ENCODE measurements at regions not wholly inside any gene's neighbourhood (a gene's known extent, or its start where the extent isn't known, plus 50 kb on each side); places are given as distances from the start of the nearest gene placed in this dataset.

DNA sequence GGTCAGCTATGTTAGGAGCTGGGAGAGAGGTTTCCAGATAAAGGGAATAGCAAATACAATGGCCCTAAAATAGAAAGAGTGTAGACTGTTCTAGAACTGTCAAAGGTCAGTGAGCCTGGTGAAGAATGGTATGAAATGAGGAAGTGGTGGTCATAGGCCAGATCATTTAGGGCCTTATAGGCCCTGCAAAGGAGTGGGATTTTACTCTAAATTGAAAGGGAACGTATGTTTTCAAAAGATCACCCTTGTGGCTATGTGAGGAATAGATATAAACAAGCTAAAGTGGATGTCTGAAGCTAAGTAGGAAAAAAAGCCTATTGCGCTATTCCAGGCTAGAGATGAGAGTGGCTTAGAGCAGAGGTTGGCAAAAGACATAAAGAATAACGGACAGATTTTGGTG lies 70.7 kb upstream of the TDRD3 start:
- Mint-ChIP-seq H3K27me3 (peaks cover under 1% of the 10 kb centered on the region), H3K36me3 (no peaks in the 10 kb centered on the region), H3K27ac (no peak overlapping the region), H3K4me3 (no peak overlapping the region), H3K4me1 (peaks cover 0 to 3% (median 1%) of the 10 kb centered on the region in 3 donors), H3K9me3 (peaks cover 0 to 2% (median 0%) of the 10 kb centered on the region in 3 donors)

DNA sequence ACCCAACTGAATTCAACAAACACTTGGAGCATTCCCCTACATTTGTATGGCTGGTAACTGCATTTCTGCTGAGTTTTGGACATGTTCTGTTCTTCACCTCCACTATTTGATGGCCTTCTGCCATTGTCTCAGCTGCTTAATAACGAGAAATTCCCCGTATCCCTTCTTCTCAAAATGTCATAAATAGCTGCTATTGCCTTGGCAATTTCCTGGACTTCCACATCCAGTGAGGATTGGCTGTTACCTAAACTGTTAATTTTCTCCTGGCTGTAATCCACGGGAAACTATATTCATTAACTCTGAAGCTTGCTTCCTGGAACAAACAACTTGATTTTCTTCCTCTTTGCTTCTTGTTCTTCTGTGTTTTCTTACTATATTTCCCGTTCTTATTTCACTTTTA lies 69.5 kb upstream of the TDRD3 start:
- Mint-ChIP-seq H3K36me3 (no peaks in the 10 kb centered on the region), H3K27ac (no peak overlapping the region), H3K4me1 (peaks cover 0 to 3% (median 1%) of the 10 kb centered on the region in 3 donors), H3K9me3 (no peaks in the 10 kb centered on the region), H3K4me3 (no peak overlapping the region), H3K27me3 (peaks cover 2% of the 10 kb centered on the region)

DNA sequence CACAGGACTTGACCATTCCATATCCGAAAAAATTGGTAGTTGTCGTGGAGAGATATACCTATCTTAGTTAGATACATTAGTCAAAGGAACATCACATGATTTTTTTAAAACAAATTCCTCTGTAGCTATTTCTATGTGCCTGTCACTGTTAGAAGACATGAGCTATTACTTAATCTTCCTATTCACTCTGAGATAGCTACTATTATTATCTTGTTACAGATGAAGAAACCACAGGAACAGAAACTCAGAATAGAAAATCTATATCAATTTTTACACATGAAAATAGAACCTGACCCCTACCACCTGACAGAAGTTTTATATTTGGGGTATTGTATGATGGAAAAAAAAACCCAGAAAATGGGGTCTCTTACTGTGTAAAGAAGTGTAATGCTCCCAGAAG lies 68.9 kb upstream of the TDRD3 start:
- Mint-ChIP-seq H3K36me3 (peaks cover under 1% of the 10 kb centered on the region), H3K27ac (no peak overlapping the region), H3K4me1 (peaks cover 0 to 3% (median 1%) of the 10 kb centered on the region in 3 donors), H3K9me3 (peaks cover 0 to under 1% (median 0%) of the 10 kb centered on the region in 3 donors), H3K27me3 (peaks cover 2% of the 10 kb centered on the region), H3K4me3 (no peak overlapping the region)

DNA sequence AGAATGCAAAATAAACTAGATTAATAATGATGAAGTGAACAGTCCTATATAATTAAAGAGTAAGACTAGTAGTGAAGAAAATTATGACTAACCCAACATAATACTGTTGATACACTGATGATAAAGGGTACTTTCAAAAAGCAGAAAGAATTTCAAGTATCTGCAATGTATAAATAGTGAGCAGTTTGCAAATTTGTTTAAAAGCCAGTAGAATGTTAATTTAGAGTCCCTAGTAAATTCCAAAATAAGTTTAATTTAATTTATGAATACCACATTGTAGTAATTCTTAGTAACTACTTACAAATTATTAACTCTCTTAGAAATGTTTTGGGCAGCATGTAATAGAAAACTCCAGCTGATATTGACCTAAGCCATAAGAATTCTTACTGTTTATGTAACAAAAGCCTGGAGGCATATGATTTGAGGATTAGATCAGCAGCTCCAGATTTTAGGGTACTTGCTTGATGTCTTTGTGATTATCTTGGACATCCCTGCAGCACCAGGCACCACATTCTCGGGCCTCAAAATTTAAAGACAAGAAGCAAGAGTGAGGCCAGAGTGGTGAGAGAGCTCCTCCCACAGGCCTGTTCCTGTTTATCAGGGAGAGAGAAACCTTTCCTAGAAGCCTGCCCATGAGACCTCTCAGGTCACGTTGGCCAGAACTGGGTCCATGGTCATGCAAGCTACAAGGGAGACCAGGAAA lies 67.6 kb upstream of the TDRD3 start:
- H3K9me3 Mint-ChIP-seq = peaks cover 0 to 3% (median 0%) of the 10 kb centered on the region in 3 donors
- H3K36me3 Mint-ChIP-seq = peaks cover 3% of the 10 kb centered on the region
- H3K27me3 Mint-ChIP-seq = peaks cover 2% of the 10 kb centered on the region
- no peak overlapping the region for H3K27ac Mint-ChIP-seq
- no peak overlapping the region for H3K4me3 Mint-ChIP-seq
- peaks cover 0 to 3% (median 1%) of the 10 kb centered on the region in 3 donors for H3K4me1 Mint-ChIP-seq

DNA sequence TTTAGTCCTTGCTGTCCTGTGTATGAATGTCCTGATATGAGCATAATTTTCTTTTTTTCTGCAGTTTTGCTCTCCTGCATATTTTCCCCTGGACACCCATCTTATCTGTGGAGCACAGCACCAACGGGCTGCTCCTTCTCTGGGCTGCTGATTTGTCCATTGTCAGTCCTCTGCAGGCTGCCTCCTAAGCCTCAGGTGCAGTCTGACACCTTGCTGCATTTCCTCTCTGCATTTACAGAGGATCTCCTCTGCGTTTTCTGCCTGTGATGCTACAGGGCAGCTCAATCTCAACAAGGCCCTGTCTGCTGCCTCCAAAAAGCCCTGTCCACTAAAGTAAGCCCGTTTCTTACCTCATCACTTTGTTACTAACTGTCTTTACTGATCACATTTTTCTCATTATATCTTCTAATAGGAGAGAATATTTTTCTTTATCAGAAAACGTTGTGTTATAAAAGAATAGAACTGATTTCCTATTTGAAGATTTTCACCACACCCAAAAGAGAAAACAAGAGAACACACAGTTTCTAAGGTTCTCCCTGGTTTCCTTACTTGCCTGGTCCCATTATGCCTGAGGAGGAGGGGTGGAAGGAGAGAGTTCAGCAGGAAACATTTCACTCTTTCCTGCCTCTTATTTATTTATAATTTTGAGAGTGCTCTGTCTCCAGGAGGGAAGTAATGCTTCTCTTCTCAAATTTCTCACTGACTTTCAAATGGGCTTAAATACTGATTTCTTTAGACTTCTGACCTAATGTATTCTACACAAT lies 65.6 kb upstream of the TDRD3 start:
- peaks cover 2% of the 10 kb centered on the region for H3K27me3 Mint-ChIP-seq
- H3K9me3 Mint-ChIP-seq = peaks cover 0 to 3% (median 0%) of the 10 kb centered on the region in 3 donors
- H3K4me1 Mint-ChIP-seq = peaks cover 0 to 3% (median 1%) of the 10 kb centered on the region in 3 donors
- H3K36me3 Mint-ChIP-seq = peaks cover 3% of the 10 kb centered on the region
- no peak overlapping the region for H3K27ac Mint-ChIP-seq
- H3K4me3 Mint-ChIP-seq = no peak overlapping the region

DNA sequence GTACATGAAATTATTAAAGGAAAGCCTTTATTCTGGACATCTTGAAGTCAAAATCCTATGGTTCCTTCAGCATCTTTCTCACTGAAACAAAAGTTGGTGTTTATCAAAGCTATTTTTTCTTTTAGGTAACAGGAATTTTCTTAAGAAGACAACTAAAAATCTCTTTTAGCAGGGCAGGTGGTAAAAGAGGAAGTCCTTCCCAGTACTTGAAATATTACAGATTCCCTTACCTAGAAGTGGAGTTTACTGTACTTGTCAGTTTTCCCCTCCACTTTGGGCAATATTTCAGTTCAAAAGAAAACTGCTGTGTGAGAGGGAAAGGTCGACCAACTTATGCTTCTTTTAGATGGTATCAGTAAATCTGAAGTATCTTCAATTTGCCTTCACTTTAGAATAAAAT lies 64.3 kb upstream of the TDRD3 start:
- H3K4me1 Mint-ChIP-seq = peaks cover 0 to 1% (median 0%) of the 10 kb centered on the region in 3 donors
- no peak overlapping the region for H3K27ac Mint-ChIP-seq
- H3K36me3 Mint-ChIP-seq = peaks cover 3% of the 10 kb centered on the region
- peaks cover 2% of the 10 kb centered on the region for H3K27me3 Mint-ChIP-seq
- peaks cover 0 to 3% (median 0%) of the 10 kb centered on the region in 3 donors for H3K9me3 Mint-ChIP-seq
- H3K4me3 Mint-ChIP-seq = no peak overlapping the region

DNA sequence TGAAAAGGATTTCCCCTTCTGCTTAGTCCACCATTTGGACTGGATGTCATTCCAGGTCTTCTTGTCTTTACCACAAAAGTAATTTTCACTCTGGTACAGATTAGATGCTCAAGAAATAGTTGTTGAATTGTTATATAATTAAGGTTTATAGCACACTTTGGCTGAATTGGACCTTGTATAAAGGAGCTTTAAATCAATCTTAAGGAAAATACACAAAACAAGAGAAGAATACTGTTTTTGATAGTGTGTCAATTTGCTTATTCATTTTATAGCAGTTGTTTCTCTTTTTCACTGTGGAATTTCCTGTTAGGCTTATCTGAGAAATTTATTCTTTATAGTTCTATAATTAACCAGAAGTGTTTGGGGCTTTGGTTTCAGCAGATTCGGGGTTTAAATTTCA lies 62.7 kb upstream of the TDRD3 start:
- no peaks in the 10 kb centered on the region for H3K4me1 Mint-ChIP-seq
- peaks cover 0 to 3% (median 0%) of the 10 kb centered on the region in 3 donors for H3K9me3 Mint-ChIP-seq
- no peak overlapping the region for H3K4me3 Mint-ChIP-seq
- peaks cover 3% of the 10 kb centered on the region for H3K36me3 Mint-ChIP-seq
- H3K27ac Mint-ChIP-seq = no peak overlapping the region
- H3K27me3 Mint-ChIP-seq = peaks cover 2% of the 10 kb centered on the region

DNA sequence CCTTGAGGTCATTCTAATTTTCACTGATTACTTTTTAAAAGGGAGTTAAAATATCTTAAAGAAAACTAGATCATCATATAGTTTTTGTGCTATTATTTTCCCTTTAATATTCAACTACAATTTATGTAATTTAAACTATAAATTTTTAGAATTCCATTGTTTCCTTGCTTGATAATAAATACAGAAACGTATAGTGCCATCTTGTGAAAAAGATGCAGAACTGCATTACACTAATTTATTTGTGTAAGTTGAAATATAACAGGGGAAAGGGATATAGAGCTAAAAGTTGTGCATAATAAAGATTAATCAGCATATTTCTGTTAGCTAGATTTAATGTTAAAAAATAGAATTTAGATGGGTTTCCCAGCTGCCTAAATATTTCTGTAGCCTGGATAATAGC lies 61.5 kb upstream of the TDRD3 start:
- no peaks in the 10 kb centered on the region for H3K4me1 Mint-ChIP-seq
- peaks cover 2% of the 10 kb centered on the region for H3K27me3 Mint-ChIP-seq
- peaks cover 3% of the 10 kb centered on the region for H3K36me3 Mint-ChIP-seq

DNA sequence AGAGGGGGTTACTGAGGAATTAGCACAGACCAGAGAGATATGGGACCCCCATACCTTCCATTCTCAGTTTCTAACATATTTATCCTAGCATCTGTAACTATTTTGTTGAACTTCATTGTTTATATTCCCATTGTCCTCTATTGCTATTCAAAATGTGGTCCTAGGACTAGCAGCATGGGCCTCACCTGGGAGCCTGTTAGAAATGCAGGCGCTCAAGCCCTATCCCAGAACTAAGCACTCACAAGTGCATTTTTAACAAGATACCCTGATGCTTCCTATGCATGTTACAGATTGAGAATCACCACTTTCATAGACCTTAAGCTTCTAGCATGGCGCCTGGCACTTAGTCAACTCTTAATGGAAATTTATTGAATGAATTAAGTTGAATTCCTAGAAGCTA lies 58.3 kb upstream of the TDRD3 start:
- Mint-ChIP-seq H3K9me3 (peaks cover 0 to 3% (median 2%) of the 10 kb centered on the region in 3 donors), H3K27me3 (peaks cover 1% of the 10 kb centered on the region), H3K27ac (no peak overlapping the region), H3K4me1 (no peaks in the 10 kb centered on the region), H3K36me3 (no peaks in the 10 kb centered on the region), H3K4me3 (no peak overlapping the region)

More for the DNA sequence above, 61.5 kb upstream of the TDRD3 start:
- Mint-ChIP-seq H3K27ac (no peak overlapping the region), H3K9me3 (peaks cover 0 to 3% (median 0%) of the 10 kb centered on the region in 3 donors), H3K4me3 (no peak overlapping the region)

DNA sequence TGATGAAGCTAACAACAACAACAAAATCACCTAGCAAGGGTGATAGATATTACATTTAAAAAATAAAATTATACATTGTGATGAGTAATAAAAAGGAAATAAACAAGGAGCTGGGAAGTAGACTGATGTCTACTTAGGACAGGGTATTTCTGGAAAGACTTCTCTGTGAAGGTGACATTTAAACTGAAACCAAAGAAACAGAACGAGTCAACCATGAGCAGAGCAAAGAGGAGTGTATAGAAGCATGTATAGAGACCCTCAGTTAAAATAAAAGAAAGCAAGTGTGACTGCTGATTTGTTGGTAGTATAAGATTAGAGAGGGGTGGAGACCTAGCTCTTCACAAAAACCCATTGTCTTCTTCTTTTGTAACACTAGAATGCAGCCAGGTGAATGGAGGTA lies 53.0 kb upstream of the TDRD3 start:
- Mint-ChIP-seq H3K27me3 (peaks cover 14% of the 10 kb centered on the region), H3K4me1 (no peaks in the 10 kb centered on the region), H3K27ac (no peak overlapping the region), H3K9me3 (peaks cover 0 to 3% (median 2%) of the 10 kb centered on the region in 3 donors), H3K36me3 (no peaks in the 10 kb centered on the region), H3K4me3 (no peak overlapping the region)

DNA sequence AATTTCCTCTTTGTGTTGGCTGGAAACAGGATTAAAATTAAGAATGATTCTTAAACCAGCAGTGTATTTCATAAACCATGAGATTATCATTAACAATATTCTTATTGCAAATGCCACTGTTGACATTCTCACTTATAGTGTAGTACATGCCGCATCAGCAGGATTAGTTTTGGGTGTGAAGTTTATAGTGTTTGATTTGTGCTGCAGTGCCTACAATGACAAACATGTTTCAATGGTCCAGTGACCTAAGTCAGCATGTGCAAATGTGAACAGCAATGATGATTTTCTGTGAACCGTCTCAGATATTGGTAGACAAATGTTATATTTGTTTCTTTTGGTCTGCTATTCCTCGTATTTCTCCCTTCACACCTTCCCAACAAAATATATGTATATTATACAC lies 49.8 kb upstream of the TDRD3 start:
- Mint-ChIP-seq H3K36me3 (no peaks in the 10 kb centered on the region), H3K4me3 (no peak overlapping the region), H3K4me1 (no peaks in the 10 kb centered on the region), H3K9me3 (no peaks in the 10 kb centered on the region), H3K27ac (no peak overlapping the region), H3K27me3 (peaks cover 16% of the 10 kb centered on the region)
